ENCODE measurements at regions not wholly inside any gene's neighbourhood (a gene's known extent, or its start where the extent isn't known, plus 50 kb on each side); places are given as distances from the start of the nearest gene placed in this dataset.

- no peak overlapping the region for H3K9ac ChIP-seq (ENCODE audit: low read depth, low read length, poor library complexity, severe bottlenecking)
- H3F3A ChIP-seq (ENCODE audit: low read depth): no peaks in the 10 kb centered on the region
- H2AFZ ChIP-seq (ENCODE audit: low read length): no peak overlapping the region
- no peaks in the 10 kb centered on the region for H3K36me3 ChIP-seq (ENCODE audit: insufficient read depth, low read length)
- H3K79me2 ChIP-seq (ENCODE audit: insufficient read depth, low read length): no peaks in the 10 kb centered on the region
- H4K20me1 ChIP-seq (ENCODE audit: insufficient read depth, low read length, poor library complexity, severe bottlenecking): no peaks in the 10 kb centered on the region
- H3K27me3 ChIP-seq (ENCODE audit: insufficient read depth, low read length, poor library complexity, severe bottlenecking): no peaks in the 10 kb centered on the region
- no peak overlapping the region for H3K4me2 ChIP-seq (ENCODE audit: low read depth, low read length, poor library complexity, severe bottlenecking)
- H3K9me3 ChIP-seq (ENCODE audit: insufficient read depth, low read depth, low read length): no peaks in the 10 kb centered on the region
- no peaks in the 10 kb centered on the region for H3K9me2 ChIP-seq (replicated peaks; ENCODE audit: low read depth, low read length)
- TF ChIP-seq EZH2phosphoT487 (IDR thresholded peaks at IDR 0.05; ENCODE audit: borderline replicate concordance) (no peak), CTCF (conservative IDR thresholded peaks at IDR 0.05; ENCODE audit: low read length) (no peak)
- no peak overlapping the region for H3K4me3 ChIP-seq (ENCODE audit: low read length, poor library complexity, severe bottlenecking)
- H3K4me1 ChIP-seq (ENCODE audit: insufficient read depth, low read length, poor library complexity, severe bottlenecking): no peaks in the 10 kb centered on the region
These were observed 627.9 kb upstream of the RORB start for GRCh38 chr9:73869264-73869663.

GRCh38 chr9:73871636-73872035 is 625.5 kb upstream of the RORB start:
- Histone ChIP-seq H3K79me2 (ENCODE audit: insufficient read depth, low read length) (no peaks in the 10 kb centered on the region), H3K9ac (ENCODE audit: low read depth, low read length, poor library complexity, severe bottlenecking) (no peak overlapping the region), H3K4me2 (ENCODE audit: low read depth, low read length, poor library complexity, severe bottlenecking) (no peak overlapping the region), H3K27me3 (ENCODE audit: insufficient read depth, low read length, poor library complexity, severe bottlenecking) (no peaks in the 10 kb centered on the region), H3K36me3 (ENCODE audit: insufficient read depth, low read length) (no peaks in the 10 kb centered on the region), H3K9me2 (replicated peaks; ENCODE audit: low read depth, low read length) (no peaks in the 10 kb centered on the region), H3K4me1 (ENCODE audit: insufficient read depth, low read length, poor library complexity, severe bottlenecking) (no peaks in the 10 kb centered on the region), H2AFZ (ENCODE audit: low read length) (no peak overlapping the region), H3K4me3 (ENCODE audit: low read length, poor library complexity, severe bottlenecking) (no peak overlapping the region), H3K9me3 (ENCODE audit: insufficient read depth, low read depth, low read length) (no peaks in the 10 kb centered on the region), H4K20me1 (ENCODE audit: insufficient read depth, low read length, poor library complexity, severe bottlenecking) (no peaks in the 10 kb centered on the region), H3F3A (ENCODE audit: low read depth) (no peaks in the 10 kb centered on the region)
- TF ChIP-seq EZH2phosphoT487 (IDR thresholded peaks at IDR 0.05; ENCODE audit: borderline replicate concordance): no peak
- no peak for TF ChIP-seq CTCF (conservative IDR thresholded peaks at IDR 0.05; ENCODE audit: low read length)

- Histone ChIP-seq H3F3A (ENCODE audit: low read depth) (no peaks in the 10 kb centered on the region), H2AFZ (ENCODE audit: low read length) (no peak overlapping the region), H3K9me3 (ENCODE audit: insufficient read depth, low read depth, low read length) (no peaks in the 10 kb centered on the region), H4K20me1 (ENCODE audit: insufficient read depth, low read length, poor library complexity, severe bottlenecking) (no peaks in the 10 kb centered on the region), H3K9ac (ENCODE audit: low read depth, low read length, poor library complexity, severe bottlenecking) (no peak overlapping the region), H3K9me2 (replicated peaks; ENCODE audit: low read depth, low read length) (no peaks in the 10 kb centered on the region), H3K4me1 (ENCODE audit: insufficient read depth, low read length, poor library complexity, severe bottlenecking) (no peaks in the 10 kb centered on the region), H3K36me3 (ENCODE audit: insufficient read depth, low read length) (no peaks in the 10 kb centered on the region), H3K4me2 (ENCODE audit: low read depth, low read length, poor library complexity, severe bottlenecking) (no peak overlapping the region), H3K4me3 (ENCODE audit: low read length, poor library complexity, severe bottlenecking) (no peak overlapping the region), H3K79me2 (ENCODE audit: insufficient read depth, low read length) (no peaks in the 10 kb centered on the region), H3K27me3 (ENCODE audit: insufficient read depth, low read length, poor library complexity, severe bottlenecking) (no peaks in the 10 kb centered on the region)
- TF ChIP-seq CTCF (conservative IDR thresholded peaks at IDR 0.05; ENCODE audit: low read length) (no peak), EZH2phosphoT487 (IDR thresholded peaks at IDR 0.05; ENCODE audit: borderline replicate concordance) (no peak)
These were observed 624.4 kb upstream of the RORB start for GRCh38 chr9:73872701-73873100.

Measured in Loucy (cell line).